ENCODE measurements at regions not wholly inside any gene's neighbourhood (a gene's known extent, or its start where the extent isn't known, plus 50 kb on each side); places are given as distances from the start of the nearest gene placed in this dataset.
A peak's percentile ranks its signal among the peaks of the same experiment; 100 is the strongest.
"Not testable (repeated sequence)": the region's sequence is repeated elsewhere in the genome, so short reads cannot be mapped to it uniquely, and the experiment has no call there.

GRCh38 chr14:82915381-82915780, 1381.7 kb upstream of the SEL1L start:
- TF ChIP-seq ZFX (IDR thresholded peaks at IDR 0.05; ENCODE audit: borderline replicate concordance) (no peak), CTCF (IDR thresholded peaks at IDR 0.05) (no peak)
- H3K27ac ChIP-seq: no peak overlapping the region

- no peak for TF ChIP-seq CTCF (IDR thresholded peaks at IDR 0.05)
- TF ChIP-seq ZFX (IDR thresholded peaks at IDR 0.05; ENCODE audit: borderline replicate concordance): no peak
- no peak overlapping the region for H3K27ac ChIP-seq
Observed at GRCh38 chr14:82935691-82936090, 1402.0 kb upstream of the SEL1L start.

GRCh38 chr14:82951171-82951570, 1417.5 kb upstream of the SEL1L start:
- TF ChIP-seq CTCF (IDR thresholded peaks at IDR 0.05): no peak
- no peak for TF ChIP-seq ZFX (IDR thresholded peaks at IDR 0.05; ENCODE audit: borderline replicate concordance)
- no peak overlapping the region for H3K27ac ChIP-seq

- TF ChIP-seq CTCF (IDR thresholded peaks at IDR 0.05) (no peak), ZFX (IDR thresholded peaks at IDR 0.05; ENCODE audit: borderline replicate concordance) (no peak)
- H3K27ac ChIP-seq: no peak overlapping the region
Observed at GRCh38 chr14:82963756-82964155, 1430.1 kb upstream of the SEL1L start.

- no peak overlapping the region for H3K27ac ChIP-seq
- TF ChIP-seq CTCF (IDR thresholded peaks at IDR 0.05) (no peak), ZFX (IDR thresholded peaks at IDR 0.05; ENCODE audit: borderline replicate concordance) (no peak)
Observed at GRCh38 chr14:82987502-82988124, 1454.0 kb upstream of the SEL1L start.

GRCh38 chr14:82994547-82994946, 1460.9 kb upstream of the SEL1L start:
- not testable (repeated sequence) for H3K27ac ChIP-seq

GRCh38 chr14:82999802-83000201, 1466.1 kb upstream of the SEL1L start:
- H3K27ac ChIP-seq: no peak overlapping the region
- TF ChIP-seq CTCF (IDR thresholded peaks at IDR 0.05): peak; percentile 64
- TF ChIP-seq ZFX (IDR thresholded peaks at IDR 0.05; ENCODE audit: borderline replicate concordance): no peak

- no peak overlapping the region for H3K27ac ChIP-seq
- TF ChIP-seq CTCF (IDR thresholded peaks at IDR 0.05): no peak
- TF ChIP-seq ZFX (IDR thresholded peaks at IDR 0.05; ENCODE audit: borderline replicate concordance): no peak
Observed at GRCh38 chr14:83004456-83005006, 1470.9 kb upstream of the SEL1L start.

Measured in 22Rv1 (cell line).